ENCODE measurements at regions not wholly inside any gene's neighbourhood (a gene's known extent, or its start where the extent isn't known, plus 50 kb on each side); places are given as distances from the start of the nearest gene placed in this dataset.

GRCh38 chr7:45235905-45236304 is 78.3 kb downstream of the RAMP3 start:
- Mint-ChIP-seq H3K27ac (no peak overlapping the region), H3K36me3 (no peaks in the 10 kb centered on the region)

GRCh38 chr7:45236666-45237065 is 79.1 kb downstream of the RAMP3 start:
- Mint-ChIP-seq H3K9me3 (no peaks in the 10 kb centered on the region), H3K27ac (no peak overlapping the region), H3K36me3 (no peaks in the 10 kb centered on the region)
- no peak for DNase-seq (ENCODE audit: low spot score in 2 of 2)
- no peak for ATAC-seq

More at GRCh38 chr7:45235905-45236304, 78.3 kb downstream of the RAMP3 start:
- H3K9me3 Mint-ChIP-seq, result no peaks in the 10 kb centered on the region
- no peak for DNase-seq (ENCODE audit: low spot score in 2 of 2)
- ATAC-seq, result no peak

- Mint-ChIP-seq H3K9me3 (no peaks in the 10 kb centered on the region), H3K27ac (no peak overlapping the region), H3K36me3 (no peaks in the 10 kb centered on the region)
- no peak for ATAC-seq
- DNase-seq (ENCODE audit: low spot score in 2 of 2), result no peak
Observed at GRCh38 chr7:45237788-45238461, 80.3 kb downstream of the RAMP3 start.

DNA sequence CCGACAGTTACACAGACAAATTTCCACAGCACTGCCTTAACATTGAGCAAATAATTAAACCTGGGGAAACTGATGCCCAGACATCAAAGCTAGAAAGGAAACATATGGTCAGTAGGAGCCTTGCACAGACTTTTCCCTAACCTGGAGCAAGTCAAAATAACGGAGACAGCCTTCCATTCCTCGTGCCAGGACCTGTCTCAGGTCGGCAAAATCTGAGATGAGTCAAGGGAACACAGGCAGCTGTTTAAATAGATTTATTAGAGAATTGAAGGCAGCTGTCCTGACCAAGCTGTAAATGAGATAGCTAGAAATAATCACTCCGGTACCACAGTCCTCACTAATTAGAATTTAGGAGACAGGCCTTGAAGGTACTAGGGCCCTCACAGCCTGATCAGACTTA is 81.2 kb downstream of the RAMP3 start:
- ATAC-seq (no peak), DNase-seq (ENCODE audit: low spot score in 2 of 2) (no peak)
- Mint-ChIP-seq H3K27ac (no peak overlapping the region), H3K9me3 (no peaks in the 10 kb centered on the region), H3K36me3 (no peaks in the 10 kb centered on the region)

DNA sequence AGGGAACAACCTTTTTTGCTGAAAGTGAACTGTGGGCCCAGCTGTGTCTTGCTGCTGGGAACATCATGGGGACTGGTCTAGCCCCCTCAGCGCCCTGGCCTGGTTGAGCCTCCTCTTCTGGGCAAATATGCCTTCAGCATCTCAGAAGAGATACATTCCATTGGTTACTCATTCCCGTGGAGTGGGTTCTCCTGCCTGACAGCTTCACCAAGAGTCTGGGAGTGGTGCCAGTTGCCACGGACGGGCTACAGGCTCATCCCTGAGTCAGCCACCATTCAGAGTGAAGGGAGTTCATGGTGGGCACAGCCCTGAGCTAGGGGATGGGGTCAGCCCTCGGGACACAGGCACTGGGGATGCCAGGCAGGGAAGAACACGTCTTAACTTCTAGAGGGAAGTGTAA is 81.9 kb downstream of the RAMP3 start:
- Mint-ChIP-seq H3K36me3 (no peaks in the 10 kb centered on the region), H3K9me3 (no peaks in the 10 kb centered on the region), H3K27ac (no peak overlapping the region)
- ATAC-seq (no peak), DNase-seq (ENCODE audit: low spot score in 2 of 2) (no peak)

DNA sequence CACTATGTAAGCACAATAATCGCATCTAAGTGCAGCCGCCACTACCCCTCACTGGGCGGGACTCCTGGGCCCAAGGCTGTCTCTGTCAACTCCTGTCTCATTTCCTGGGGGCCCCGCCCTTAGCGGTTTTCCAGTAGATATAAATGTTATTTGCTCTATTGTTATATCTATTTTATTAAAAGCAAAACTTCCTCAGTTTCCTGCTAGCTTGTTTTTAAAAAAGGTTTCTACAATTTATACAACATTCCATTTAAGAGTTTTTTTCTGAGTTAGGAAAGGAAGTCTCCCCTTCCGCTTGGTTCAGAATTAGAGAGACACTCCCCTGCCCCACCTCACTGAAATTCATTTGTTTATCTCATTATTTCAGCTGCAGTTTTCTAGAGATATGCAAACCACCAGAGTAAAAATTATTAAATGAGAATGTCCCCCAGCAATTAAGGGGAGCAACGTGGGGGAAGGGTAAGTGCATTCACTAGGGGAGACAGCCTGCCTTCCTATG is 82.7 kb downstream of the RAMP3 start:
- Mint-ChIP-seq H3K9me3 (no peaks in the 10 kb centered on the region), H3K36me3 (no peaks in the 10 kb centered on the region), H3K27ac (no peak overlapping the region)
- DNase-seq (ENCODE audit: low spot score in 2 of 2) (no peak), ATAC-seq (no peak)

DNA sequence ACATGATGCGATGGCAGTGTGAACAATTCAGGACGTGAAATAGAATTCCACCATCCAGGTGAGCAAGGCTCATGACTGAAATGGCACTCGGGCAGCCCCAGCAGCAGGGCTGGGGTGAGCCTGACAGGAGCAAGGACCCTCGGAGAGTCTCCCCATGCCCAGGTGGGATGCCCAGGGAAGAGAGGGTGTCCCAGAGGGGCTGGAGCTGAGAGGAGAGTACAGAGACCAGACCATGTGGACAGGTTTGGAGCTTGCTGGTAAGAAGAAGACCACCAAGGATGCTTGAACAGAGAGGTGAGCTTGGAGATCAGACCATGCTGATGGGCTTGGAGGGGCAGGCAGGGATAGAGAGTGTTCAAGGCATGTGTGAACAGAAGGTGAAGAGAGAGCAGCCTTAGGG is 83.3 kb downstream of the RAMP3 start:
- Mint-ChIP-seq H3K27ac (no peak overlapping the region), H3K36me3 (no peaks in the 10 kb centered on the region), H3K9me3 (no peaks in the 10 kb centered on the region)
- DNase-seq (ENCODE audit: low spot score in 2 of 2) (no peak), ATAC-seq (no peak)

DNA sequence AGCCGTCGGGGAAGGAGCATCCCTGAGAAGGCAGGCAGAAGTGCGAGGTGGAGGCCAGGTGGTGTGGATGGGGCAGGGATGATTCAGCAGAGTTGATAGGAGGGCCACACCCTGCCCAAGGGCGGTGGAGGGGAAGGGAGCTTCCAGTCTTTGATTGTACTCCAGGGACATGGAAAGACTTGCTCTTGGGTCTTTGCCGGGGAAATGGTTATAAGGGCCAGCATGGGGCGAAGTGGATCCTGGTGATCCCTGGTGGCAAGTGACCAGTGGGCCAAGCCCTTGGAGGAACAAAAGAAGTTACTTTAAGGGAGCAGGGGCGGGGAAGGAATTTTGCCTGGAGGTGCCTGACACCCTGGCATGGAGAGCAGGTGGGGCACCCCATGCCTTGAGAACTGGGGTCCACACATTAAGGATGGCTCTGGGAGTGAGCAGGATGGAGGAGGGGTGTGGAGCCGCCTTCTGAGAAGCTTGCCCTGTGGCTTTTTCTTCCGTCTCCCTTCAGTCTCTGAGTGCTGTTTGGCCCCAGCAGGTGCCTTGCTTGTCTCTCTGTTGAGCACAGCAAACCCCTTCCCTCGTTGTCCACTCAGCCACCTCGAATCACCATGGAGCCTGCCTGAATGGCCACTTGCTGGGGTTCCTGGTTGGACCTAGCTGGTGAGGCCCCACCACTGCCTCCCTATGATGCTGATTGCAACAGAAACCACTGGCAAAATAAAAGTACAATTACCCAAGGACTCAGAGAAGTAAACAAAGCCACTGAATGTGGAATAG is 83.9 kb downstream of the RAMP3 start:
- DNase-seq (ENCODE audit: low spot score in 2 of 2) (peak in 1 of 2 donors; percentile 0), ATAC-seq (no peak)
- H3K9me3 Mint-ChIP-seq, result no peaks in the 10 kb centered on the region
- H3K36me3 Mint-ChIP-seq, result no peaks in the 10 kb centered on the region
- H3K27ac Mint-ChIP-seq, result no peak overlapping the region

GRCh38 chr7:45242261-45242660 is 84.7 kb downstream of the RAMP3 start:
- no peak overlapping the region for H3K27ac Mint-ChIP-seq
- H3K36me3 Mint-ChIP-seq, result peaks cover 3 to 5% of the 10 kb centered on the region in 2 donors
- H3K9me3 Mint-ChIP-seq, result peaks cover 3 to 4% of the 10 kb centered on the region in 2 donors
- DNase-seq (ENCODE audit: low spot score in 2 of 2) (no peak), ATAC-seq (no peak)

DNA sequence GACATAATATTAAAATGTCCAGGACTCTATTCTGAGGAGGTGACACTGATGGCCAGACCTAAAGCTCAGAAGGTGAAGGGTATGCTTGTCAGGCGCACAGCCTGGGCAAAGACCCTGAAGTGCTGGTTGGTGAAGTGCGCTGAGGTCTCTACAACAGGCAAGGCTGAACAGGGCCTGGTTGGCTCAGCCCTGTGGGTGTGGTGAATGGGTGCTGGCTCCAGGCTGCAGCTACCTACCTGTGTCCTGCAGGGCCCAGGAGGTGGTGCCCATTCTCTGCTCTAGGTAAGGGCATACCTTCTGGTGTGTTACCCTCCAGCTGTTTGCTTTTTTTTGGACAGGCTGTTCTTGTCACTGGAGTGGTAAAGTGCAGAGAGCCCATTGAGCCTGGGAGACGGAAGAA is 85.1 kb downstream of the RAMP3 start:
- Mint-ChIP-seq H3K9me3 (peaks cover 5 to 6% of the 10 kb centered on the region in 2 donors), H3K27ac (no peak overlapping the region), H3K36me3 (peaks cover 6 to 10% of the 10 kb centered on the region in 2 donors)
- DNase-seq (ENCODE audit: low spot score in 2 of 2) (no peak), ATAC-seq (no peak)

DNA sequence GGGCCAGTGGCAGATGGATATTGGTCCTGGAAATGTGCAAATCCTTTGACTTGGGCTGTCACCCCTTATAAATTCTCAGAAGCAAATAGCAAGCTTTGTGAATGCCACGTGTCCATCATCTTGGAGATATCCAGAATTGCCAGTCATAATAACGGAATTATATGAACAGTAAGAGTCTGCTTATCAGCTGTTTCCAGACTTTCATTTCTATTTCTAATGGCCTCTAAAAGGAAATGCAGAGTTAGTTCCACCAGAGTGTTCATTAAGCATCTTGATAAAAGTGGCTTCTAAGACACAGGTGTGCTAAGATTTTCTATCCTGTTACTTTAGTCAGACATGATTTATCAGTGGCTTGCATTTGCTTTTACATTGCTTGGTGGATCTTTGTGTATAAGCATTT is 87.4 kb downstream of the RAMP3 start:
- Mint-ChIP-seq H3K36me3 (peaks cover 6 to 10% of the 10 kb centered on the region in 2 donors), H3K9me3 (peaks cover 5 to 6% of the 10 kb centered on the region in 2 donors), H3K27ac (no peak overlapping the region)
- DNase-seq (ENCODE audit: low spot score in 2 of 2) (no peak), ATAC-seq (no peak)

DNA sequence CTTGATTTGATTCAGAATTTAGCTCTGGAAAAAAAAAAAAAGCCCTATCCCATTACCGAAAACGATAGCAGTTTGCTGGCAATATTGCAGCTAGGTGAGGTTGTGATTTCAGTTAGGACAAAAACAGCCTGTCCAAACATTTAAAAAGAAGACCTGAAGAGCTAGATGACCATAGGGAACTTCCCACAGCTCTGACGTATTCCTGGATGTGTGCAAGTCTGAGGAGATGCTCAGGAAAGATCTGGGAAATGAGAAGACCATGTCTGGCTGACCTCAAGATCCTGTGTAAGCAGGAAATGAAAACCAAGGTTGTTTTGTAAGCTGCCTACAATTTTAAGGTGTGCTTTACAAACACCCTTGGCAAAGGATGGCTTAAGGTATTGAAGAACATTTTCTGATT is 88.7 kb downstream of the RAMP3 start:
- no peak overlapping the region for H3K27ac Mint-ChIP-seq
- no peak for DNase-seq (ENCODE audit: low spot score in 2 of 2)
- H3K9me3 Mint-ChIP-seq, result peaks cover 5 to 6% of the 10 kb centered on the region in 2 donors
- peaks cover 6 to 10% of the 10 kb centered on the region in 2 donors for H3K36me3 Mint-ChIP-seq
- no peak for ATAC-seq

GRCh38 chr7:45252248-45252647 is 94.7 kb downstream of the RAMP3 start:
- H3K36me3 Mint-ChIP-seq, result peaks cover 3 to 5% of the 10 kb centered on the region in 2 donors
- DNase-seq (ENCODE audit: low spot score in 2 of 2) (no peak), ATAC-seq (no peak)
- H3K9me3 Mint-ChIP-seq, result peaks cover 3% of the 10 kb centered on the region in 2 donors
- no peak overlapping the region for H3K27ac Mint-ChIP-seq

DNA sequence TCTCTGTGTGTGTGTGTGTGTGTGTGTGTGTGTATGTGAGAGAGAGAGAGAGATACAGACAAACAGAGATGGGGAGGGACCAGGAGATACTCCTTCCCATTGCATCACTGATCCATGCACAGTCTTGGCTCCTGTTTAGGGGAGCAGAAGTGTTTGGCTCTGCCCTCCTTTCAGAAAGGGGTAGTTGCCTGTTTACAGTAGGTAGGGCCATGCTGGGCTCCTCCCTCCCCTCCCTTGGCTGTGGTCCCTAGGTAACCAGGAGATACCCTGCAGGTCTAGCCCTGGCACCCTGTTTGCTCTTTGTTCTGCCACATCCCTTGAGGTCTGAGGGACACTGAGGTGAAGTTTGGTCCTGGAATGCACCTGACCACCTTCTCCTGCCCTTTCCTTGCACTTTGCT is 95.3 kb downstream of the RAMP3 start:
- DNase-seq (ENCODE audit: low spot score in 2 of 2) (no peak), ATAC-seq (no peak)
- H3K27ac Mint-ChIP-seq, result no peak overlapping the region
- H3K36me3 Mint-ChIP-seq, result no peaks in the 10 kb centered on the region
- H3K9me3 Mint-ChIP-seq, result no peaks in the 10 kb centered on the region

- no peak overlapping the region for H3K27ac Mint-ChIP-seq
- DNase-seq (ENCODE audit: low spot score in 2 of 2) (no peak), ATAC-seq (no peak)
- H3K36me3 Mint-ChIP-seq, result no peaks in the 10 kb centered on the region
- H3K9me3 Mint-ChIP-seq, result no peaks in the 10 kb centered on the region
Observed at GRCh38 chr7:45253368-45253767, 95.8 kb downstream of the RAMP3 start.

GRCh38 chr7:45255187-45255586 is 97.6 kb downstream of the RAMP3 start:
- H3K27ac Mint-ChIP-seq, result no peak overlapping the region
- DNase-seq (ENCODE audit: low spot score in 2 of 2) (no peak), ATAC-seq (no peak)
- no peaks in the 10 kb centered on the region for H3K9me3 Mint-ChIP-seq
- H3K36me3 Mint-ChIP-seq, result no peaks in the 10 kb centered on the region

DNA sequence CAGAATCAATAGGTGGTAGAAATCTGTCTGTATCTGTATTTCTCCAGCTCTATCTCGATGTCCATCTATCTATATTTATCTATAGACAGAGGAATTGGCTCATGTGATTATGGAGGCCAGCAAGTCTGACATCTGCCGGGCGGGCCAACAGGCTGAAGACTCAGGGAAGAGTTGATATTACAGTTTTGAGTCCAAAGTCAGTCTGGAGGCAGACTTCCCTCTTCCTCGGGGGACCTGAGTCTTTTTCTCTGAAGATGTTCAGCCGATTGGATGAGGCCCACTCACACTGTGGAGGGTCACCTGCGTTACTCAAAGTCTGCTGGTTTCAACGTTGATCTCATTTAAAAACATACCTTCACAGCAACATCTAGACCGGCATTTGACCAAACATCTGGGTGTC is 98.7 kb downstream of the RAMP3 start:
- H3K27ac Mint-ChIP-seq, result no peak overlapping the region
- ATAC-seq, result no peak
- no peaks in the 10 kb centered on the region for H3K9me3 Mint-ChIP-seq
- DNase-seq (ENCODE audit: low spot score in 2 of 2), result no peak
- no peaks in the 10 kb centered on the region for H3K36me3 Mint-ChIP-seq

GRCh38 chr7:45256775-45257174 is 99.2 kb downstream of the RAMP3 start:
- no peak overlapping the region for H3K27ac Mint-ChIP-seq
- DNase-seq (ENCODE audit: low spot score in 2 of 2), result no peak
- H3K36me3 Mint-ChIP-seq, result no peaks in the 10 kb centered on the region
- no peaks in the 10 kb centered on the region for H3K9me3 Mint-ChIP-seq
- ATAC-seq, result no peak

Measured in activated naive CD4-positive, alpha-beta T cell treated with anti-CD3 and anti-CD28 coated beads, Interleukin-2, amount 50 U/mL, for 72 hours (primary cell).